GM19372 (cell line): ENCODE measurements at regions not wholly inside any gene's neighbourhood (a gene's known extent, or its start where the extent isn't known, plus 50 kb on each side); places are given as distances from the start of the nearest gene placed in this dataset.

Source experiments
- ATAC-seq: cut with Tn5 transposase; IDR thresholded peaks from one replicate; pipeline ENCODE4 v1.9.1; 2021; ENCODE audit warnings: mild to moderate bottlenecking, low read depth, moderate library complexity; ENCODE audit not compliant: unreplicated experiment

DNA sequence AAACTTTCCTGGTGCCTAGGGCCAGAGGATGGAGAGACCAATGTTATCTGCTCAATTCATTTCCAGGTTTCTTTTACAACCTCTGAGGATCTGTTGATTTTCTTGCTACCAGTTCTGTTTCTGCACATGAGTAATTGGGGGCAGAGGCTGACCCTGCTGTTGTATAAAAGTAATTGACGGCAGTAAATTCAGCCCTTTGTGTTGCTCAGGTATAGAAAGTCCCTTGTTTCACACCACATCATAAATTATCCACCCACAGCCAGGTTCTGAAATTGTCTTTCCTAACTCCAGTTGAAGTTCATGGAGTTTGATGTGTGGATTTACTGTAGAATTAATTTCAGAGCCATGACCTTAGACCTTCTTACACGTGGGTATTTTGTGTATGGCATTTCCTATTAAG, 107.4 kb upstream of the GRIK2 start:
- ATAC-seq, result no peak

- ATAC-seq, result no peak
Observed at GRCh38 chr6:101290346-101290745, 103.2 kb upstream of the GRIK2 start.

GRCh38 chr6:101294051-101294638, 99.4 kb upstream of the GRIK2 start:
- ATAC-seq, result no peak

DNA sequence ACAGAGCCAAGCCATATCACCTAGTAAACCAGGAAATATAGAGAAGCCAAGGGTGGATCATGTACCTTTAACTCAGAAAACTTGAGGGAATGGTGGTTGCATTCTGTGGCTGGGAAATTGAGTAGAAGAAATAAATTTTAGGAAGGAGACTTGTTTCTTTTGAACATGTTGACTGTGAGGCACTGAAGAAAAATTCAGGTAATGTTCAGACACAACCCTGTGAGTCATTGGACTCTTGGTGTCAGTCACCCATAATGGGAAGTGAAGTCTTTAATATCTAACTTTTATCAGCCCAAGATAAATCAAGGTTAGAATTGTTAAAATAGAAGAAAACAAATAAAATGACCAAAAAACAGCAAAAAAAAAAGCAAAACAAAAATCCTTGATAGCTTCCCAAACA, 98.8 kb upstream of the GRIK2 start:
- ATAC-seq, result no peak

DNA sequence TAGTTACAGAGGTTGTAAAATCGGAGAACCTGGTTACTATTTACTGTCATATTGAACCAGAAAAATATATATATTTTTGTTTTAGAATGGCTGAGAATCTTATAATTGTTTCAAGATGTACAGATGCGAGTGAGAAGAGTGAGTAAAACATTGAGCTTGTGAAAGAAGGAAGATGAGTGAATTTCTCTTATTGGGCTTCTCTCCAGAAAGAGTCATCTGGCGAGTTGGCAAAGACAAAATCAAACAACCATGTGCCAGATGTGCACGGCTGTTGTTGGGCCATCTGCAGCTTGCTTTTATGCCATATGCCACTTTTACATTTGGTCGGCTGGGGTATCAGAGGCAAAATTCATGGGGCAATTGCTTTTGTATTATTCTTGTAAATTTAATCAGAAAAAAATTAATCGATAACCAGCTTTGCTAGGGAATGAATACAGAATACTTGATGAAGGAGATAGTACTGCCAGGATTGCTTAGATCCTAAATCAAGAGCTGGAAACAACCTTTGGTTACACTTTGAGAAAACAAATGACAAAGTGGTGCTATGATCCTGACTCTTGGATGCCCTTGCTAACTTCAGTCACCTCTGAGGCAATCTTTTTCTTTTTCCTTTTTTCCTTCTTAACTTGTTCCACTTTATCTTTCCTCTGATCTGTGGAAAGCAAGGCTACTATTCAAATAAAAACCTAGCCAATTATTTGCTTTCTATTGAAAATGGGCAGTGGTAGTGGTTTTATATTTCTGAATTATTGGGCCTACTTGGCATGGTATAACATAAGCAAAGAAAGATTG, 97.1 kb upstream of the GRIK2 start:
- no peak for ATAC-seq

GRCh38 chr6:101302593-101302992, 90.9 kb upstream of the GRIK2 start:
- ATAC-seq, result no peak

- no peak for ATAC-seq
Observed at GRCh38 chr6:101303495-101303894, 90.0 kb upstream of the GRIK2 start.

DNA sequence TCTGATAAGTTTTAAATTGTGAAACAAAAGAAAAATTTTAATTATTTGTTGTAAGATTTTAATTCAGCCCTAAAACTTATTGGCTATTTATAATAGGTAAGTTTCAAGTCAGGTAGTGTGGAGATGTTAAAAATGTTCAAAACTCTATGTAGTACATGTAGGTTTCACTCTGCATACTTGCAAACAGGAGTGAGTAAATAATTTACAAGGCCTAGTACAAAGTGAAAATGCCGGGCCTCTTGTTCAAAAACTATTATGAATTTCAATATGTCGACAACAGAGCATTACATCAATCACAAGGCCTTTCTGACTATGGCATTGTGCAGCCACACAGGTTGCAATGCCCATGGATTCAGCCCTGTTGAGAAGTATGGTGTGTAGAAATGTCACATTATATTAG, 80.9 kb upstream of the GRIK2 start:
- no peak for ATAC-seq

DNA sequence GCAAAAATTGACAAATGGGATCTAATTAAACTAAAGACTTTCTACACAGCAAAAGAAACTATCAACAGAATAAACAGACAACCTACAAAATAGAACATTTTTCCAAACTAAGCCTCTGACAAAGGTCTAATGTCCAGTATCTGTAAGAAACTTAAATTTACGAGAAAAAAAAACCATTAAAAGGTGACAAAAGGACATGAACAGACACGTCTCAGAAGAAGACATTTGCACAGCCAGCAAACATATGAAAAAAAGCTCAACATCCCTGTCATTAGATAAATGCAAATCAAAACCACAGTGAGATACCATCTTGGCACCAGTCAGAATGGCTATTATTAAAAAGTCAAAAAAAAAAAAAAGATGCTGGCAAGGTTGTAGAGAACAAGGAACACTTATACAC, 70.6 kb upstream of the GRIK2 start:
- no peak for ATAC-seq

DNA sequence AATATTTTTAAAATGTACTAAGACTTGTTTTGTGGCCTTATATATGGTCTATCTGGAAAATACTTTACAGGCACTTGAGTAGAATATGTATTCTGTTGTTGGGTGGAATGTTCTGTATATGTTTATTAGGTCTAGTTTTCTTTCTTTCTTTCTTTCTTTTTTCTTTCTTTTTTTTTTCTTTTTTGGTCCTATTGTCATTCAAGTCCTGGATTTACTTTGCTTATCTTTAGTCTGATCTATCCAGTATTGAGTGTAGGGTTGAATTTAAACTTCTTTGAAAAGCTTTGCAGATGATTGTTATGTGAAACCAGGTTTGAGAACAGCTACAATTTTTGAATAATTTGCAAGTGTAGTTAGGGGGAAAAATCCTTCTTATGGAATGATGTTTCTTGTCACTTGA, 67.1 kb upstream of the GRIK2 start:
- ATAC-seq, result no peak

- ATAC-seq, result no peak
Observed at GRCh38 chr6:101341926-101342325, 51.6 kb upstream of the GRIK2 start.
